HEK293T (cell line): ENCODE measurements at regions not wholly inside any gene's neighbourhood (a gene's known extent, or its start where the extent isn't known, plus 50 kb on each side); places are given as distances from the start of the nearest gene placed in this dataset.

ENCODE experiments used
- CTCF ChIA-PET: fragments of 350-600 bp; formaldehyde crosslinking; extraction: SDS; loops from one replicate; lab custom pipeline; 2021; ENCODE audit warnings: antibody characterized with exemption, inconsistent platforms; lab: Yijun Ruan, JAX
- POLR2A ChIA-PET: fragments of 350-600 bp; formaldehyde crosslinking; extraction: SDS; loops from one replicate; lab custom pipeline; 2020; ENCODE audit warnings: antibody characterized with exemption, inconsistent platforms; lab: Yijun Ruan, JAX
- DNase-seq: peaks from one replicate; pipeline ENCODE4 v3.0.0; 2012; ENCODE audit warnings: mixed read lengths; ENCODE audit errors: extremely low spot score
- ARNT ChIP-seq: fragments of 450-650 bp; IDR thresholded peaks from 2 replicates; pipeline ENCODE4 v1.6.1; 2017; ENCODE audit warnings: mild to moderate bottlenecking
- BHLHE40 ChIP-seq: fragments of 450-650 bp; IDR thresholded peaks from 2 replicates; pipeline ENCODE4 v1.6.1; 2016; ENCODE audit warnings: mild to moderate bottlenecking, moderate library complexity, borderline replicate concordance
- CTBP1 ChIP-seq: fragments of 450-650 bp; IDR thresholded peaks from 2 replicates; pipeline ENCODE4 v1.6.1; 2016; ENCODE audit warnings: borderline replicate concordance
- ELF4 ChIP-seq: fragments of 450-650 bp; IDR thresholded peaks from 2 replicates; pipeline ENCODE4 v1.6.1; 2017; ENCODE audit warnings: antibody characterized with exemption
- FOXA1 ChIP-seq: fragments of 450-650 bp; IDR thresholded peaks from 2 replicates; pipeline ENCODE4 v1.6.1; 2016; ENCODE audit warnings: mild to moderate bottlenecking
- FOXK2 ChIP-seq: fragments of 450-650 bp; IDR thresholded peaks from 2 replicates; pipeline ENCODE4 v1.6.1; 2016; ENCODE audit warnings: mild to moderate bottlenecking
- FOXM1 ChIP-seq: fragments of 450-650 bp; IDR thresholded peaks from 2 replicates; pipeline ENCODE4 v1.6.1; 2017; ENCODE audit warnings: mild to moderate bottlenecking, borderline replicate concordance
- HDGF ChIP-seq: fragments of 450-650 bp; IDR thresholded peaks from 2 replicates; pipeline ENCODE4 v1.6.1; 2017; ENCODE audit warnings: antibody characterized with exemption, borderline replicate concordance
- L3MBTL2 ChIP-seq: fragments of 450-650 bp; conservative IDR thresholded peaks from 2 replicates; pipeline ENCODE4 v1.6.1; 2016; ENCODE audit warnings: mild to moderate bottlenecking
- LEF1 ChIP-seq: fragments of 450-650 bp; IDR thresholded peaks from 2 replicates; pipeline ENCODE4 v1.6.1; 2017; ENCODE audit warnings: mild to moderate bottlenecking, borderline replicate concordance
- NFRKB ChIP-seq: fragments of 450-650 bp; IDR thresholded peaks from 2 replicates; pipeline ENCODE4 v1.6.1; 2016; ENCODE audit warnings: mild to moderate bottlenecking, moderate library complexity
- SP1 ChIP-seq: fragments of 450-650 bp; IDR thresholded peaks from 2 replicates; pipeline ENCODE4 v1.6.1; 2017
- SUZ12 ChIP-seq: fragments of 450-650 bp; IDR thresholded peaks from 2 replicates; pipeline ENCODE4 v1.6.1; 2016; ENCODE audit warnings: mild to moderate bottlenecking
- TARDBP ChIP-seq: fragments of 450-650 bp; IDR thresholded peaks from 2 replicates; pipeline ENCODE4 v1.6.1; 2016
- ZNF384 ChIP-seq: fragments of 450-650 bp; IDR thresholded peaks from 2 replicates; pipeline ENCODE4 v1.6.1; 2016
- TF ChIP-seq, protein P1 (sequence below): fragments of 450-650 bp; IDR thresholded peaks from 2 replicates; pipeline ENCODE4 v1.6.1; 2016

GRCh38 chr16:51306886-51307595 lies 156.0 kb upstream of the SALL1 start:
- no peak for TF ChIP-seq TARDBP
- TF ChIP-seq CTBP1: no peak
- TF ChIP-seq SP1: no peak
- no peak for TF ChIP-seq ELF4
- TF ChIP-seq FOXK2: no peak
- TF ChIP-seq FOXM1: no peak
- no peak for TF ChIP-seq BHLHE40
- TF ChIP-seq NFRKB: no peak
- TF ChIP-seq, protein P1, sequence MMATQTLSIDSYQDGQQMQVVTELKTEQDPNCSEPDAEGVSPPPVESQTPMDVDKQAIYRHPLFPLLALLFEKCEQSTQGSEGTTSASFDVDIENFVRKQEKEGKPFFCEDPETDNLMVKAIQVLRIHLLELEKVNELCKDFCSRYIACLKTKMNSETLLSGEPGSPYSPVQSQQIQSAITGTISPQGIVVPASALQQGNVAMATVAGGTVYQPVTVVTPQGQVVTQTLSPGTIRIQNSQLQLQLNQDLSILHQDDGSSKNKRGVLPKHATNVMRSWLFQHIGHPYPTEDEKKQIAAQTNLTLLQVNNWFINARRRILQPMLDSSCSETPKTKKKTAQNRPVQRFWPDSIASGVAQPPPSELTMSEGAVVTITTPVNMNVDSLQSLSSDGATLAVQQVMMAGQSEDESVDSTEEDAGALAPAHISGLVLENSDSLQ: no peak
- TF ChIP-seq LEF1: no peak
- TF ChIP-seq L3MBTL2: no peak
- TF ChIP-seq FOXA1: no peak
- TF ChIP-seq ZNF384: no peak
- no peak for TF ChIP-seq SUZ12
- ChIA-PET POLR2A (no interaction called here), CTCF (no interaction called here)
- no peak for DNase-seq

GRCh38 chr16:51306116-51306515 lies 155.0 kb upstream of the SALL1 start:
- ChIA-PET POLR2A (no interaction called here), CTCF (no interaction called here)
- no peak for DNase-seq
- TF ChIP-seq LEF1: no peak
- TF ChIP-seq CTBP1: no peak
- no peak for TF ChIP-seq L3MBTL2
- TF ChIP-seq ARNT: no peak
- no peak for TF ChIP-seq TARDBP

DNA sequence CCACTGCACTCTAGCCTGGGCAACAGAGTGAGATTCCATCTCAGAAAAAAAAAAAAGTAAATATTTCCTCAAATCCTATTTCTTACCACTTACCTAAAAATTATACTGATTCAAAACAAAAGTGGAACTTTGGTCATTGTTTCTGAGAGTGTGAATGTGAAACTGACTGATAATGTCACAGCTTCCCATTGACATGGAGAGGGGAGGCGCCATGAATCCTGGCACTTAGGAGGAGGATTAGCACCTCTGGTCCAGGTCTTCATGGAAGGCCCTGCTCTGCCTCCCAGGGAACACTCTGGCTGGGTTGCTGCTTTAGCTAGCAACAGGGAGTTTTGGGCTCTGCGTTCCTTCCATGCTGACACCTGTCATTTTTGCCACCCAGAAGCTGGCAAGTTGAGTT lies 154.3 kb upstream of the SALL1 start:
- TF ChIP-seq, protein P1: no peak
- TF ChIP-seq NFRKB (no peak), FOXM1 (no peak), LEF1 (no peak), HDGF (no peak), L3MBTL2 (no peak), CTBP1 (no peak), TARDBP (no peak), ARNT (no peak), SP1 (no peak), FOXA1 (no peak)
- ChIA-PET POLR2A (no interaction called here), CTCF (no interaction called here)
- no peak for DNase-seq

DNA sequence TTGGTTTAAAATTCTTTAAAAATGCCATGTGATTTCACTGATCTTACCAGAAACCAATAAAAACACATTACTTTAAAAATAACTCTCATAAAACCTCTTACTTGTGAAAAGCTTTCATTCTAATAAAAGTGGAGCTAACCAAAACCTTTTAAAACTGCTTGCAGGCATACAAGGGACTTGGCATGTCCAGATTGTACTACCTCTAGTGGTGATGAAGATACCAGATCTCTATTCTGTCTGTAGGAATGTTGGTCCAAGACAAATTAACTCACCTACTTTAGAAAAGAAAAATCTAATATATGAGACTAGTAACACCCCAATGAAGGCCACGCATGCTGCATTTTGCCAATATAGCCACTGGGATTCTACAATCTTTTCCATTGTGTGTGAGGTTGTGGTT lies 151.0 kb upstream of the SALL1 start:
- no peak for DNase-seq
- ChIA-PET POLR2A (no interaction called here), CTCF (no interaction called here)
- TF ChIP-seq SUZ12: no peak
- no peak for TF ChIP-seq HDGF
- TF ChIP-seq FOXM1: no peak
- TF ChIP-seq L3MBTL2: no peak
- TF ChIP-seq ELF4: no peak
- TF ChIP-seq, protein P1: no peak
- TF ChIP-seq SP1: no peak

DNA sequence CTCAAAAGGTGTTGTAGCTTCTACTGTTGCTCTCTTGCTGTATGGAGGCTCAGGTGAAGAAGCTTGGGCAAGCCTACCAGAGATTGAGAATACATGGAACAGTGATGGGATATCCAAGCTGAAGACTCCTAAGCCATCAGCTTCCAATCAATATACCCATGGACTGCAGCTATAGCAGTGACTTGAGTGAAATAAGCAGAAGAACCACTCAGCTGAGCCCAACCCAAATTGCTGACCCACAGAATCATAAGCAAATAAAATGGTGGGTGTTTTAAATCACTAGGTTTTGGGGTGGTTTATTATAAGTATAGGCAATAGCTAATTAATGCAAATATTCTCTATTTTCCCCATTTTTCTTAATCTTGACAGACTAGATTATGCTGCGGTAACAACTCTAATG lies 147.7 kb upstream of the SALL1 start:
- CTCF ChIA-PET: no interaction called here
- TF ChIP-seq FOXM1: no peak
- TF ChIP-seq FOXA1: no peak
- TF ChIP-seq, protein P1: no peak
- no peak for TF ChIP-seq ELF4
- TF ChIP-seq FOXK2: no peak
- TF ChIP-seq SUZ12: no peak
- no peak for TF ChIP-seq HDGF
- no peak for TF ChIP-seq TARDBP
- TF ChIP-seq NFRKB: no peak
- DNase-seq: no peak
- POLR2A ChIA-PET: no interaction called here
